EL (cell line): ENCODE measurements at regions not wholly inside any gene's neighbourhood (a gene's known extent, or its start where the extent isn't known, plus 50 kb on each side); places are given as distances from the start of the nearest gene placed in this dataset.

ENCODE experiments used
- DNase-seq: peaks from one replicate; pipeline ENCODE4 v3.0.0-alpha.2; 2016

DNA sequence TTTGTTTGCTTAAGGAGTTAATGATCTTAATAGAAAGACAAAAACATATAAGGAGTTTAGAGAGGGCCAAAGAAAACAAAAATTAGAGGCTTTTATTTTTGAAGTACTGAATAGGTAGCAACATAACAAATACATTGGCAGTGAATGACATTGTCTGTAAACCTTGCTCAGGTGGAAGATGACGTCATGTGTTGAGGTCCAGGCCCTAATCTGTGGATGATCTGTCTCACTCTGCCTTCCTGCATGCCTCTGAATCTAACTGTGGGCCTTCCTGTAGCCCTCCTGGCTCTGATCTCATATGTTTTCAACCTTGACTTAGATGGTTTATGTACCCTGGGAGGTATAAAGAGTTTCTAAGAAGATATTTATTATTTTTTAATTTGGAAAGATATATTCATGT lies 58.1 kb upstream of the DYNAP start:
- DNase-seq = no peak
